HG03095 (cell line): ENCODE measurements at regions not wholly inside any gene's neighbourhood (a gene's known extent, or its start where the extent isn't known, plus 50 kb on each side); places are given as distances from the start of the nearest gene placed in this dataset.

Source experiments
- ATAC-seq: cut with Tn5 transposase; IDR thresholded peaks from one replicate; pipeline ENCODE4 v1.9.1; 2021; ENCODE audit warnings: moderate library complexity; ENCODE audit not compliant: unreplicated experiment

DNA sequence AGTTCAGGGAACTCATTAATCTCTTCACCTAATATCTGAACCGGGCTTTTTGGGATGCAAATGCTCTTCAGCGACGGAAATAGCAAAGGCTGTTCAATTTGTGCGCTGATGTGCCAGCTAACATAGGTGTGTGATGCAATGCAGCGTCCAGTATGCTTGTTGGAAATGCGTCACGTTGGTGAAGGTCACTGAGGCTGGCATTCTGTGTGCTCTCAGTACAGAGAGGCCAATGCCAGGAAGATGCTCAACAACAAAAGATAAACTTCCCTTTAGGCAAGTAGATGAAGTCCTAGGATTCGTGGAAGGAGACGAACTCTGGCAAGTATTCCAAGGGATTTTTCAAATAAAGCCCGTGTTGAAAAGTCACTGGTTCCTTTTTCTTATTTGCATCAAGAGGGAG lies 649.5 kb upstream of the MKI67 start:
- ATAC-seq = no peak

DNA sequence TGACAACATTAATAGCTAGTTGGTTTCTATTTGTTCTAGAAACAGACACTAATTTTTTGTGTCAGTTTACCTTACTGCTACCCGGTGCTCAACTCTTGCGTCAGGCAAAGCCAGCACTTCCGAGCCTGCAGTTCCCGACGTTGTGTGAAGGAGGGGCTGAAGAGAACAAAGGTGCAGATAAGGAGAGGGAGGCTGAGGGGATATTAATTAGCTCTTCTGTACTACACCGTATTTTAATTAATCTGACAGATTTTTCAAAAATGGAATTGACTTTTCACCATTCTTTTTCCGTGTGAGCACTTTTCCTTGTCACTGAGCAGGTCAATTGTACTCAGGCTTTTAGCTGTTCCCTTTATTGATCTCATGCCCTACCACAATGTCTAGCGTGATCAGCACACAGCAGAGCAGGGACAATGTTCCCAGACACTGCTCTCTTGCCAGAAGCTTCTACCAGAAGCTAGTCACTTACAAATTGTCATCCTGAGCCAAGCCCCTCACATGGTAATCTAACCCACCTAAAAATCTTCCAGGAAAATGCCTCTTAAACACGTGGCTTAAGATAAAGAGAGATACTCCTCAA lies 650.5 kb upstream of the MKI67 start:
- no peak for ATAC-seq

DNA sequence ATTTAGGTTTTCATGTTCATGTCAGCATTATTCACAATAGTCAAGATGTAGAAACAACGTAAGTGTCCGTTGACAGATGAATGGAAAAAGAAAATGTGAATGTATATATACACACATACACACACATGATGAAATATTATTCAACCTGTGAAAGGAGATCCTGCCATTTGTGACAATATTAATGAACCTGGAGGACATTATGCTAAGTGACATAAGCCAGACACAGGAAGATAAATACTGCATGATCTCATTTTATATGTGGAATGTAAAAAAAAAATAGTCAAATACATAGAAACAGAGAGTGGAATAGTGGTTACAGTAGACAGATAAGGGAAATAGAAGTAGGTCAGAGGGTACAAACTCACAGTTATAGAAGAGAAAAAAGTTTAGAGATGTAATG lies 651.1 kb upstream of the MKI67 start:
- ATAC-seq = no peak

DNA sequence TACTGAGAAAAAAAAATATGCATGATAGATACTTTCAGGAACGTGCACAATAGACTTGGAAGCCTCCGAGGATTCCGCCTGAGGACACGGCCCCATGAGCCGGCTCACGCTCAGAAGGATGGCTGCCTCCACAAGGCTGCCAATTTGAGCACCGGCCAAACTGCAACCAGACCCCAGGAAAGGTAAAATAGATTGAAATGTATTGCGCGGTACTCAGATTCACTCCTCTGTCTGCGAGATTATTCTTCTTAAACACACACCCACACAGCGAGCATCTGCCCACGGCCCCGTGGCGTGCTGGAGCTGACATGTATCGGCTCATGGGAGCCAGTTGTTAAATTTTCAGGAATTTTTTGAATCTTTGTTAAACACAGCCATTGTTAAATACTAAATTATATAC lies 653.2 kb upstream of the MKI67 start:
- no peak for ATAC-seq

DNA sequence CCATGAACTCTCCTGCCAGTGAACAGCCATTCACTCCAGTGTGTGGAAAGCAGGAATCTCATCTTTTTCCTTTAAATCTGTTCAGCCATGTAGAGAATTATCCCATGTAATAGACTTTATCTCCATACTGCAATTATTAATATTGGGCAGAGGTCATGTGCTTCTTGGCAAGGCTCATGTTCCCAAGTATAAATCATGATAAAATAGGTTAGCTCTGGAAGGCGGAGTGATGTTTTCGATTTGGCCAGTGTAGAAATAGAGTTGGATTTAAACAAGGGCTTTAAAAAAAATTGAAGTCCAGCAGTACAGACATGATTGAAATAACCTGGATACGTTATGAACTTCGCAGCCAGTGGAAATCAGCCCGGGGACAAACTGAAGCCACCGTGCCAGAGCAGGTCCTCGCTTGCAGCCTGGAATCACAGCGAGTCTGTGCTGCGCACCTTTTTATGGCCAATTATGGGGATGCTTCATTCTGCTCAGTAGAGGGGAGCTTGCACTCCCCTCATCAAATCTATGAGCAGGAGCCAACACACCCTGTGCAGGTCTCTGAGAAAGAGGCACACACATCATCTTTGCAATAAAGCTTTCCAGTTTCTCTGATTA lies 654.0 kb upstream of the MKI67 start:
- no peak for ATAC-seq

DNA sequence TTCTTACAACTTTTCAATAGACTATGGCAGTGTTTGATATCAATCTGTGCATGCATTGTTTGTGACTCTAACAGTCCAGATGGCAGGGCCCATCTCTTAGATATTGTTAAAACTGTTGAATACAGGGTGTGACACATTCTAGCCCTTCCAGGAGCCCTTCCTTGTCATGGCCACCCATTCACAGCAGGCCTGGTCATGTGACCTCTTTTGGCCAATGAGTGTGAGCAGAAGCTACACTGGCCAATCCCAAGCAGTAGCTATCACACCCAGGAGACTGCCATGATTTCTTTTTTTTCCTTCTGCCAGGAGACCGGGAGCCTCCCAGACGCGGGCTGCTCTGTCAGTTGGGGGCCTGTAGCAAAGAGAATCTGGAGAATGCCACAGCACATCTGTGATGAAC lies 655.4 kb upstream of the MKI67 start:
- no peak for ATAC-seq

DNA sequence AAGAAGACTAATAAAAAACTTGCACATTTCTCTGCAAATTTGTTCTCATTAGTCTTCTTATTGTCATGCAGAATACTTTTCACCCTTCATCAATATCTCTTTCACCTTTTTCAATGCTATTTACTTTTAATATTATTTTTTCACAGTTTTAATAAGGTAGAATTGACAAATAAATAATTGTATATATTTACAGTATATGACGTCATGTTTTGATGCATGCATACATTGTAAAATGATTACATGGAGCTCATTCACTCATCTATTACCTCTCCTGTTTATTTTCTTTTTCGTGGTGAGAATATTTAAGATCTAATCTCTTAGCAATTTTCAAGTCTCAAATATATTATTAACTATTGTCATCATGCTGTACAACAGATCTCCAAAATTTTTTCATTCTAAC lies 658.2 kb upstream of the MKI67 start:
- no peak for ATAC-seq

DNA sequence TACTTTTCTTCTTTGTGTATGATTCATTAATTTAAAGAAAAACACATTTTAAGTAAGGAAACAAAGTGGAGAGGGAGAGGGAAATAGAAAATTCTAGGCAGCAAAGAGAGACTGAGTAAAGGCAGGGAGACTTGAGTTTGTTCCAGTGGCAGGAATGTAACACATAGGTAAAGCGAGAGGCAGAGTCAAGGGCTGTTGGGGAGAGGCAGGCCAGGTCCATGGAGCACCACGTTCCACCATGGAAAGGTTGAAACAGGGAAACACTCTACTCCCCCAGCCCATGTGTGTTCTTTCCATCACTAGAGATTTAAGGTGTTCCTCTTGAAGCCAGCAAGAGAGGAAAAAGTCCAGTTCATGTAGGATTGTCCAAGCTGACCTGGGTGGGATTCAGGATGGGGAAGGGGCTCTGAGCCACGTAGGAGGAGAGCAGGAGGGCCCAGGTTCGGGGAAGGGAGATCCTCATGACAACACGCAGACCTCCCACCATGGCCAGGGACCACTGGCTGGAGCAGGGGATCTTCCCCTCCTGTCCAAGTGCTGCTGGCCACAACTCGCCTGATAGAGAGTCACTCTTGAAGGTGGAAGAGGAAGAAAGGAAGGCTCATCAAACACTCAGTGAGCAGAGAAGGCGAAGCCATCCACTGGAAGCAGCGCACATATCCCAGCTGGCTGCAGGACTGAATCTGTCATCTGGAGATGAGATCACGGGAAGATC lies 666.4 kb upstream of the MKI67 start:
- ATAC-seq = no peak

DNA sequence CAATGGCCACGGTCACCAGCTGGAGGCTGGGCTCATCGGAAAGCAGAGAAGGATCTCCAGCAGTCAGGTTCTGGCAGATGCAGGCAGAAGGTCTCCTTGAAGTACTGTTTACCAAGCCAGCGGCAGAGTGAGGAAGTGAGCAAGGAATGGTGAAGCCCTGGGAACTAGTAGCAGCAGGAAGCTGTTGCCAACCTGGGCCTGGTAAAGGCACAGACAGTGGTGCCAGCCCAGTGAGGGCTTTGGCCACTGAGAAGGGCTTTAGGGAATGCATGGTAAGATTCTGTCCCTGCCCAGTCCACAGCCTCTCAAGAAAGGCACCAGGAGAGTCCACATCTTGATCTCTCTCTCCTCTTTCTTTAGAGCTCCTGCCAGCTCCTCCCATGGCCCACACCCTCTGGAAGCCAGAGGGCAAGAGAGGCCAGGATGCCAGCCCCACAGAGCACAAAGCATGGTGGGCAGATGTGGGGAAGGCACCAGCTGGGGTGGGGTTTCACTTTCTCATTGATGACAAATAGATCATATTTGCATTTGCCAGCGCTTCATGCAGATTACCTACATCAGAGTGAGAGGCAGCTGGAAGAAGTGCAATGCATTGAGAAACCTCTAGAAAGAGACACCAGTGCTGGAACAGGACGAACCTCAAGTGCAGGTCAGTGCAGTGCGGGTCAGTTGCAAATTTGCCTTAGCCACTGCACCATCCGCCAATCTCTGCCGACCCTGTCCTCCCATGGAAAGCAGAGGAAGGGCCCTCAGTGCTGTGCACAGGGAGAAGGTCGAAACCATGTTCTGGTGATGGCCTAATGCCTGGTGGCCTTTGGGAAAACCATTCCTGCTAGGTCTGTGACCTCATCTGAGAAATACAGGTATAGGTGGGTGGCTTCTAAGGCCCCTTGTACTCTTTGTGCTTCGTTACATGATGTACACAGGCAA lies 667.8 kb upstream of the MKI67 start:
- no peak for ATAC-seq

DNA sequence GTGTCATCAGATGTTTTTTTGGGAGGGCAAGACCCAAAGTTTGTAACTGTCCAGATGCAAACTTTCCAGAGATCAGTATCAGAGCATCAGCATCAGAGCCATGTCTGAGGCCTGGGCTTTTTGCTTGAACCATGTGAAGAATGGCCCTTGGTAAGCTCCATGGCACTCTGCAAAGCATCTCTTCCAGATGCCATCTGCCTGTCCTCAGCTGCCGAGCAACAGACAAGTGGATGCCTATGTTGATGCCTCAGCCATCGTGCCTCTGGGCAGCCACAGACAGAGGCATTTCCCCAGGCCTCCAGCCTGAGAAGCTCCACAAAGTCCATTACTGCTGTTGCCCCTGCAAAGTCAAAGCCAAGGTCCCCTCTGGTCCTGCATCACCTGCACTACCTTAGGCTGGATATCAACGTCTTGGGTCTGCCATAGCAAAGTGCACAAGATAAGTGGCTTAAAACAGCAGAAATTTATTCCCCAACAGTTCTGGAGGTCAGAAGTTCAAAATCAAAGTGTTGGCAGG lies 670.2 kb upstream of the MKI67 start:
- no peak for ATAC-seq

DNA sequence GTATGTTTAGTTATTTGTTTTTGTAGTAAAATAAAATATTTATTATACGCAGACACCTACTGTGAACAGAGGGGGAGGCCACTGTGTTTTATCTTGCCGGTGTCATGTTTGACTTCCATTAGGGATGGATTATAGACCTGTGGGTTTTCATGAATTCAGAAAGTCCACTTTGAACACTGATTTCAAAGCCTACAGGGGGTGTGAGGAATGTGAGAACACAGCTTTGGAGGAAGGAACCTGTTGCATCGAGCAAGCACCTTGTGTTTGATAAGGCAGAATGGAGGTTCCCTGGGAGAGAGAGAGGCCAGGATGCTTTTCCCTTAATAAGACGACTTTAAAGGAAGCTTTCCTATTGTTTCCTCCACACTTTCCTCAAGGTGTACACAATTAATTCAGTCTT lies 665.0 kb upstream of the MGMT start:
- no peak for ATAC-seq

DNA sequence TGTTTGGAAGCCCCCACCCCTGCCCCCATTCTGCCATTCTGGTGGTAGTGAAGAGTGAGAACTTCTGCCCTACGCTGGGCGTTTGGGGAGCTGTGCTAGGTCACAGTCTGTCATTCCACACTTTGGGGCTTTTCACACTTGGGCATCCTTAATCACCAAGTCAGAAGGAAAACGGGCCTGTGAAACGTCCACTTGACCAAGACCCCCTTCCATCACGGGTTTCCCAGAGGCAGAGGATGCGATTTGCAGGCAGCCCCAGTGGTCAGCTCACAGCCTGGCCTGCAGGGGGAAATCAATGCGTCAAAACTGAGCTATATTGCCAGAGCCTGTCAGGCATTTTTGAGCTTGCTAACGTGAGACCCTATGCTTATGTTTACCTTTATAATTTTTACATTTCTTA lies 663.3 kb upstream of the MGMT start:
- ATAC-seq = no peak

DNA sequence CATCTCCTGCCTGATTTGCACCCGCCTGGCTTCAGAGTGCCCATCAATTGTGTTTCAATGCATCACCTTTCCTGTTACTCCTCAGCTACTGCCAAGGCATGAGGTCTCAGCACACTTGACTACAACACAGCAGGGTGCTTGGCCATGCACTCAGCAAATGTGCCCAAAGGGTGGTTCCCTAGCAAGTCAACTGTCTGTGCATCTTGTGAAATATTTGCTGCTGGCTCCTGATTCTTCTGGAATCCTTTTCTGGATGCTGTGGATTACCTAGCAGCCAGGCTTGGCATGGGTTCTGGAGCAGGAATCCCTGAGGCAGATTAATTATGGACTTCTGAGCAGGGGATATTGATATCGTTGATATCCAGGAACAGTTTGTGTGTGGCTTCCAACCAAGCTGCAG lies 662.6 kb upstream of the MGMT start:
- no peak for ATAC-seq

DNA sequence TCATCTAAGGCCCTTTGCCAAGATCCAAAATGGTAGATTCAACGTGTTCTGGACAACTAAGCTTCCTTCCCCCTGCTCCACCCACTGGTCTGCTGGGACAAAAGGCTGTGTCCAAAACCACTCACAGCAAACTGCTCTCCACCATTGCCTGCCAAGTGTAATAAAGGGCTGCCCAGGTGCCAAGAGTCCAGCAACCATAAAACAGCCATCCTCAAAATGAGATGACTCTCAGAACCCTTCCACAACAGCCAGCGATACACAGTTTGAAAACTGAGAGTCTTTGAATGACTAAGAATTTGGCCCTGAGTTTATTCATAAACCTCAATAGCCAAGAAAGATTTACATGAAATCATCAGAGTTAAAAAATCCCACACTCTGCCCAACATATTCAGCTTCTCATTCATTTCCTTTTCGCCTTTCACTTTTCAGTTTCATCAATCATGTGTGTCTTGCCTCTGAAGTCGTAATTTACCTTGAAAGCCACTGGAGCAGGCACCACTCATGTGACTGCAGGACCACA lies 658.1 kb upstream of the MGMT start:
- ATAC-seq = no peak

DNA sequence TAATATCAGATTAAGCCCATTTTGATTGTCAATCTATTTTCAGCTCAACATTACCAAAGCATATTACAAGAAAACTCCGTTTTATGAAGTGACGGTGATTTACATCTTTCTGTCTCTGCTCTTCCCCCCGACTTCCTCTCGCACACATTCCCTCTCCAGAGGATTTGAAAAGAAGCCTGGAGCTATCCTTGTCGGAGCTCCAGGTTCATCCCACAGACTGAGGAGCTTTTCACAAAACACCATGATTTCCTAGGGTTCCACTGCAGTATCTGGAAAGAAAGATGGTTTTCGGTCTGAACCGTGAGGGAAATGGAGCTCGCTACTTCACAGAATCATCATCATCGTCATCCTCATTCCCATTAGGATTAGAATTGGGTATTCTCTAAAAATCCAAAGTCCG lies 655.5 kb upstream of the MGMT start:
- no peak for ATAC-seq

DNA sequence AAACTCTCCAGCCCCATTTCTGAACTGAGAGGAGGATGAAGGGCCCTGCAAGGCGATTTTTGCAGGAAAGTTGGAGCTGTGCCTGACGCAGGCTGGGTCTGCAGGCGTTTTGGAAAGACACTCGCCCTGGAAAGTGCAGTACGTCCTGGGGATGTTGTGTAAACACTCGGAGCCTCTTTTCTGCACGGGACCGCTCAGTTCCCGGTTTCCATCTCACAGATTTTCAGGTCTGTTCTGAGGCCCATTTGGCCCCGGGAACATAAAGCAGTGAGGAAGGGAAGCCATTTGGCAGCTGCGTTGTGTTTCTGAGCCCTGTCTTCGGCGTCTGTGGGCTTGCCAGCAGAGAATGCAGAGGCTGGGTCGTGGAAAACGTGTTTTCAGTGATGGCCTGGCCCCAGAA lies 655.0 kb upstream of the MGMT start:
- no peak for ATAC-seq

DNA sequence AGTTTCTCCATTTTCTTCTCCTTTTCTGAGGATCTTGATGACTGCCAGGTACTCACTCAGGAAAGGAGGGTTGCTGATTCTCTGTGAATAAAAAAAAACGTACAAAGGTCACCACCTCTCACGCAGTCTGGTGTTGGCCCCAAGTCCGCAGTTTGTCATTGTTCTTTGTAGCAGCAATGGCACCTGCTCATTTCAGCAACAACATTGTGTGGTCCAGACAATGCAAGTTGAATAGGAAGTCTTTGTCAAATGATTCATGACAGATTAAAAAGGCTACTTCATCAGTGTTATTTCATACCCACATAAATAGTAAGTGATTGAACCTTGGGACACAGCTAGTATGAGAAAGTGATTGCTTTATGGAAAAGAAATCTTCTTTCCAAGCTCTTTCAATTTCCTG lies 653.5 kb upstream of the MGMT start:
- ATAC-seq = no peak

DNA sequence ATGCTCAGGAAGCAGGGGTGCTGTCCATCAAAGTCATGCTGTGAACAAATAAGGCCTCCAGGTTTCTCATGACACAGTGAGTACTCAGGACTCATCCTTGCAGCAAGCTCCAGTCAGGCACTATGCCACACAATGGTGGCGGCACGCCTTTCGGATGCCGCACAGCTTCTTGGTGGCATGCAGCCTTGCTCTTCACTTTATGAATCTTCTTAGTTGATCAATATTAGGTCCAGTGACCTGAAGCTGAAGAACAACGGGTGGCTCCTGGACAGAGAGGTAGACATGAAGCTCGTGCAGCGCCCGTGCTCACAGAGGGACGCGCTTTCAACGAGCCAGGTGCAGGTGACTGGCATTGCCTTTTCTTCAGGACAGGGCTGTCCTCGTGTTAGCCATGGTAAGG lies 653.0 kb upstream of the MGMT start:
- no peak for ATAC-seq

DNA sequence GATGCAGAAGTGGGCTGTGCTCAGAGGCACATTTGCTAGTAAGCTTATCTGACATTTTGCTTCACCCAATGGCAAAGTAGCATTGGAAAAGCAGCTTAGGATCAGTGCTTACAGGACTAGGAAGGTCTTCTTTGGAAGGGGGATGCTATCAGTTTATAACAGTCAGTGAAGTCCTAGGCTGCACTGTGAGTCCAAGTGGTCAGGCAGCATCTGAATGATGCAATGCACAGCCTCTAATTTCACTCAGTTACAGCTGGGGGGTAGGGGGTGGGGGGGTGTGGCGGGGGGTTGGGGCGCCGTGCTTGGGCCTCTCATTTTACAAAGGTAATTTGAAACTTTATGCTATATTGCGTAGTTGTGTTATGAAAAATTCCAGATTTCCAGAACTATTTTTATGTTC lies 652.3 kb upstream of the MGMT start:
- no peak for ATAC-seq

DNA sequence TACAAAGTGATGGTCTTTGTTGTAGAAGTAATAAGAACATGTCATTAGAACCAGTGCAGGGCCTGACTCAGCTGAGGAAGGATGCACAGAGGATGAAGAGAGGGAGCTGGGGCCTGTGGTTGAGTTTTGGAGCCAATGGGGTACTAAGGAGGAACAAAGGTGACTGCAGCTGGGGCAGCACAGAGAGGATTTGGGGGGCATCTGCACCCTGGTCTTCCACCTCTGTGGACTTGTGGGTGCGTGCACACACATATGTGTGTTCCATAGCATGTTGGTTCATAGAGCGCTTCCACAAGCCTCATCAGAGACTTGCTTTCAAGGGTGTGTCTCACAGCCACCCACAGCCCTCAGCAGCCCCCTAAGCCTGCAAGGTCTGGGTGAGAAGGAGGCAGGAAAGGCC lies 650.3 kb upstream of the MGMT start:
- ATAC-seq = no peak

DNA sequence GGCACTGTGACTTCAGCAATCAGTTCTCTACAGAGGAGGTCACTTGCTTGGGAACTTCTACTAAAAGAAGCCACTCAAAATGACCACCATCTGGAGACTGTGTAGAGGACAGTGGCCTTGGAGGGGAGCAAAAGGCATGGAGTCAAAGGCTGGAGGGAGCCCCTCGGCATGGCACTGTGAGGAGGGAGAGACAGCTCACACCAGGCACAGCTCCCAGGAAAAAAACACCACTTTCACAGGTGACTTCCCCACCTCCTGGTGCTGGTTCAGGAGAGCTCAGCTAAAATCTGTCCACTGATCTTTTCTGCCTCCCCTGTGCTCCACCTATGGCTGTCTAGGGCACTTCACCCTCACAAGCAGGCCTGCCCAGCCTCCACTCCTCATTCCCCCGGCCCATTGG lies 649.4 kb upstream of the MGMT start:
- ATAC-seq = no peak
